ENCODE measurements at regions not wholly inside any gene's neighbourhood (a gene's known extent, or its start where the extent isn't known, plus 50 kb on each side); places are given as distances from the start of the nearest gene placed in this dataset.

DNA sequence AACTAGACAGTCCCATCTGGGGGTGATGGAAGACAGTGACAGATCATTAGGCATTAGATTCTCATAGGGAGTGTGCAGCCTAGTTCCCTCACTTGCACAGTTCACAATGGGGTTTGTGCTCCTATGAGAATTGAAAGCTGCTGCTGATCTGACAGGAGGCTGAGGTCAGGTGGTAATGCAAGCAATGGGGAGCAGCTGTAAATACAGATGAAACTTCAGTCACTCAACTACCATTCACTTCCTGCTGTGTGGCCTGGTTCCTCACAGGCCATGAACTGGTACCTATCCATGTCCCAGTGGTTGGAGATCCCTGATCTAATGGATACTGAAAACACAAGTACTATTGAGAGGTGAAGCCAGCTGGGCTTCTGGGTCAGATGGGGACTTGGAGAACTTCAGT lies 72.5 kb downstream of the AGTR2 start:
- TF ChIP-seq, protein P1, sequence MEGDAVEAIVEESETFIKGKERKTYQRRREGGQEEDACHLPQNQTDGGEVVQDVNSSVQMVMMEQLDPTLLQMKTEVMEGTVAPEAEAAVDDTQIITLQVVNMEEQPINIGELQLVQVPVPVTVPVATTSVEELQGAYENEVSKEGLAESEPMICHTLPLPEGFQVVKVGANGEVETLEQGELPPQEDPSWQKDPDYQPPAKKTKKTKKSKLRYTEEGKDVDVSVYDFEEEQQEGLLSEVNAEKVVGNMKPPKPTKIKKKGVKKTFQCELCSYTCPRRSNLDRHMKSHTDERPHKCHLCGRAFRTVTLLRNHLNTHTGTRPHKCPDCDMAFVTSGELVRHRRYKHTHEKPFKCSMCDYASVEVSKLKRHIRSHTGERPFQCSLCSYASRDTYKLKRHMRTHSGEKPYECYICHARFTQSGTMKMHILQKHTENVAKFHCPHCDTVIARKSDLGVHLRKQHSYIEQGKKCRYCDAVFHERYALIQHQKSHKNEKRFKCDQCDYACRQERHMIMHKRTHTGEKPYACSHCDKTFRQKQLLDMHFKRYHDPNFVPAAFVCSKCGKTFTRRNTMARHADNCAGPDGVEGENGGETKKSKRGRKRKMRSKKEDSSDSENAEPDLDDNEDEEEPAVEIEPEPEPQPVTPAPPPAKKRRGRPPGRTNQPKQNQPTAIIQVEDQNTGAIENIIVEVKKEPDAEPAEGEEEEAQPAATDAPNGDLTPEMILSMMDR (conservative IDR thresholded peaks at IDR 0.05 in 1 of 2, IDR thresholded peaks at IDR 0.05 in 1 of 2; ENCODE audit: low read depth in 1 of 2, low read length in 2 of 2) = no peak
- TF ChIP-seq EZH2 (IDR thresholded peaks at IDR 0.05; ENCODE audit: low read length, missing control alignments) = no peak
